Ishikawa (cell line): ENCODE measurements at regions not wholly inside any gene's neighbourhood (a gene's known extent, or its start where the extent isn't known, plus 50 kb on each side); places are given as distances from the start of the nearest gene placed in this dataset.

Experiments used
- CEBPB ChIP-seq: IDR thresholded peaks from 2 replicates; pipeline ENCODE4 v1.6.1; 2012
- EP300 ChIP-seq: IDR thresholded peaks from 2 replicates; pipeline ENCODE4 v1.6.1; 2012; ENCODE audit warnings: borderline replicate concordance
- TAF1 ChIP-seq: IDR thresholded peaks from 2 replicates; pipeline ENCODE4 v1.6.1; 2012; ENCODE audit warnings: low read depth, mild to moderate bottlenecking
- TCF12 ChIP-seq: IDR thresholded peaks from 2 replicates; pipeline ENCODE4 v1.6.1; 2012; ENCODE audit warnings: low read depth

DNA sequence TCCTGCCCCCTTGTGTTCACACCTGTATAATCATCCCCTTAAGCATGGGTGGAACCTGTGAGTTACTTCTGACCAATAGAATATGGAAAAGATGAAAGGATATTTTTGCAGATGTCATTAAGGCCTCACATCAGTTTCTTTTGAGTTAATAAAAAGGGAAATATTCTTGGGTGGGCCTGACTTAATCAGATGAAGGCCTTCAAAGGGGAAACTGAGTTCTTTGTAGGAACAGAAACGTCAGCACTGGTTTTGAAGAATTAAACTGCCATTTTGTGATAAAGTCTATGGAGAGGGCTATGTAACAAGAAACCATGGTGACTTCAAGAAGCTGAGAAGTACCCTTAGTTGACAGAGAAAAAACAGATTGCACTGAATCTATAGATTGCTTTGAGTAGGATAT is 168.7 kb upstream of the CNTNAP4 start:
- TF ChIP-seq TAF1: no peak
- TF ChIP-seq CEBPB: no peak
- TF ChIP-seq TCF12: no peak
- TF ChIP-seq EP300: no peak
